ENCODE measurements at regions not wholly inside any gene's neighbourhood (a gene's known extent, or its start where the extent isn't known, plus 50 kb on each side); places are given as distances from the start of the nearest gene placed in this dataset.

DNA sequence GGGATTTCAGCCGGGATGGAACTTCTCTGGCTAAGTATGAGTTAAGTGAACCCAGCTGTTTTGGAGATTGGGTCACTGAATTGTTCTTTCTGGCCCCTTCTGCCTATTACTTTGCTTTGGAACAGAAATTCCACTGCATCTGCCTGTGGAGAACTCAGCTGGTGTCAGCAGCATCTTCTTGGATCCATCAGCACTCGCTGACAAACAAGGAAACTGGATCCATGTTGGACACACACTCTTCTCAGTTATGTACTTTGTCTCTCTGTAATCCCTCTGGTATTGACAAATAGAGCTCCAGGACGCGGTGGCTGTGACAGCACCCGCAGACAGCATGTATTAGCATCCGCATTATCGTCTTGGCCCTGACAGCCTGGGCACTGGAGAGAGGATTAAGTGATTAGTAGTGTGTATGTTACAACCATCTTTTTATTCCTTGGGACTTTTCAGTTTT lies 73.0 kb upstream of the BMPER start:
- 82 to 93% (median 92%) methylated on average over 7 of the region's 7 CpGs for WGBS, 3 donors
- no peak overlapping the region for H3K4me3 ChIP-seq
- no peak overlapping the region for H3K27ac ChIP-seq
- no peaks in the 10 kb centered on the region for H3K36me3 ChIP-seq
- TF ChIP-seq POLR2A (IDR thresholded peaks at IDR 0.05) (no peak), EP300 (IDR thresholded peaks at IDR 0.05) (no peak)
- TF ChIP-seq, protein P1, sequence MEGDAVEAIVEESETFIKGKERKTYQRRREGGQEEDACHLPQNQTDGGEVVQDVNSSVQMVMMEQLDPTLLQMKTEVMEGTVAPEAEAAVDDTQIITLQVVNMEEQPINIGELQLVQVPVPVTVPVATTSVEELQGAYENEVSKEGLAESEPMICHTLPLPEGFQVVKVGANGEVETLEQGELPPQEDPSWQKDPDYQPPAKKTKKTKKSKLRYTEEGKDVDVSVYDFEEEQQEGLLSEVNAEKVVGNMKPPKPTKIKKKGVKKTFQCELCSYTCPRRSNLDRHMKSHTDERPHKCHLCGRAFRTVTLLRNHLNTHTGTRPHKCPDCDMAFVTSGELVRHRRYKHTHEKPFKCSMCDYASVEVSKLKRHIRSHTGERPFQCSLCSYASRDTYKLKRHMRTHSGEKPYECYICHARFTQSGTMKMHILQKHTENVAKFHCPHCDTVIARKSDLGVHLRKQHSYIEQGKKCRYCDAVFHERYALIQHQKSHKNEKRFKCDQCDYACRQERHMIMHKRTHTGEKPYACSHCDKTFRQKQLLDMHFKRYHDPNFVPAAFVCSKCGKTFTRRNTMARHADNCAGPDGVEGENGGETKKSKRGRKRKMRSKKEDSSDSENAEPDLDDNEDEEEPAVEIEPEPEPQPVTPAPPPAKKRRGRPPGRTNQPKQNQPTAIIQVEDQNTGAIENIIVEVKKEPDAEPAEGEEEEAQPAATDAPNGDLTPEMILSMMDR (IDR thresholded peaks at IDR 0.05), result no peak
- no peaks in the 10 kb centered on the region for H3K9me3 ChIP-seq
- no peaks in the 10 kb centered on the region for H3K27me3 ChIP-seq
- DNase-seq, result no peak
- intact Hi-C loops (cut with DNase I), result no loop called here
- H3K4me1 ChIP-seq (ENCODE audit: insufficient read depth), result no peaks in the 10 kb centered on the region

DNA sequence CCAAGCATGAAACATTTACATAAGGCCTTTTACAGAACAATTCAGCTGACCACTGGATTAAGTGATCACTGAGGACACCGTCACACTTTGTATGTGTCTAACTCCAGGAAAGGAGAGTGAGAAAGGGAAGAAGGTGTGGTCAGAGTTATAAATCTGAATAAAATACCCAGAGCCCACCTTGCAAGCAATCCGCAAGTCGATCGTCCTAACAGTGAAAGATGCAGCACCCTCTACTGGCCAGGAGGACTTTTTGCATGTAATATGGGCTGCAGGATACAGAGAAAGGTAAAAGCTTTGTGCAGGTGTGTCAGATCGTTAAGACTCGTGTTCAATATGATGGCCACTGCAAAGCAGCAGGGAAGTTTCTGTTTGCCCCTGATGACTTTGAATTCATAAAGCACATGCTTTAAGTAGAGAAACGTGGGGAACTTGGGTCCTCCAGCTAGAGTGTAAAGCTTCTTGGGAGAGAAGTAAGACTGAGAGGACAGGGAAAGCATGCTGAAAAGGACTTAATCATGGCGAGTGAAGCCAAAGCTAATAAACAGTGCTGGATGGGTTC lies 68.5 kb upstream of the BMPER start:
- Histone ChIP-seq H3K27me3 (no peaks in the 10 kb centered on the region), H3K36me3 (no peaks in the 10 kb centered on the region), H3K4me1 (ENCODE audit: insufficient read depth) (peaks cover 1% of the 10 kb centered on the region), H3K9me3 (no peaks in the 10 kb centered on the region), H3K27ac (no peak overlapping the region), H3K4me3 (no peak overlapping the region)
- intact Hi-C loops (cut with DNase I), result no loop called here
- no peak for TF ChIP-seq EP300 (IDR thresholded peaks at IDR 0.05)
- TF ChIP-seq POLR2A (IDR thresholded peaks at IDR 0.05), result no peak
- TF ChIP-seq, protein P1 (IDR thresholded peaks at IDR 0.05), result no peak
- WGBS, 3 donors, result 88 to 95% (median 93%) methylated on average over 8 of the region's 8 CpGs
- DNase-seq, result no peak

DNA sequence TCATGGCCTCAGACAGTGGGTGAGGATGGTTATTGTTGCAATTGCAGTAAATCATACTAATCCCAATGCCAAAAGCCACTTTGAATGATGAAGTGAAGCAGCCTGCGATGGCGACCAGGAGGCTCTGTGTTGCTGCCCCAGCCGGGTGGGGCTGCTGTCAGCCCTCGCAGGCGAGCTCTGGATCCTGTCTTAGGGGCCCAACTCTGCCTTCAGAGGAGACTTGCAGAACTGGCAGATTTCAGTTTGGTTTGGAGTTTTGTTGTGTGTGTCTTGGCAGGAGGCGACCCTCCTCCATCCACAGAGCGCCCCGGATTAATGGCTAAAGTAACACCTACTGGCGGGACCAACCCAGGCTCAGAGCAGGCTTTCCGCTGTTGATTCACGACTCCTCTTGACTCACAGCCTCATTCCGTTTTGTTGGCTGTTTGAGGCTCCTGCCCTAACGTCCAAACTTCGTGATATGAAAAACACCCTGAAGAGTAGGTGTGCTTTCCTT lies 67.9 kb upstream of the BMPER start:
- Histone ChIP-seq H3K4me1 (ENCODE audit: insufficient read depth) (peaks cover 4% of the 10 kb centered on the region), H3K27me3 (no peaks in the 10 kb centered on the region), H3K27ac (no peak overlapping the region), H3K9me3 (no peaks in the 10 kb centered on the region), H3K36me3 (no peaks in the 10 kb centered on the region), H3K4me3 (no peak overlapping the region)
- DNase-seq, result no peak
- intact Hi-C loops (cut with DNase I), result no loop called here
- WGBS, 3 donors, result 78 to 88% (median 87%) methylated on average over 14 of the region's 14 CpGs
- TF ChIP-seq EP300 (IDR thresholded peaks at IDR 0.05) (no peak), POLR2A (IDR thresholded peaks at IDR 0.05) (no peak)
- TF ChIP-seq, protein P1 (IDR thresholded peaks at IDR 0.05), result no peak

DNA sequence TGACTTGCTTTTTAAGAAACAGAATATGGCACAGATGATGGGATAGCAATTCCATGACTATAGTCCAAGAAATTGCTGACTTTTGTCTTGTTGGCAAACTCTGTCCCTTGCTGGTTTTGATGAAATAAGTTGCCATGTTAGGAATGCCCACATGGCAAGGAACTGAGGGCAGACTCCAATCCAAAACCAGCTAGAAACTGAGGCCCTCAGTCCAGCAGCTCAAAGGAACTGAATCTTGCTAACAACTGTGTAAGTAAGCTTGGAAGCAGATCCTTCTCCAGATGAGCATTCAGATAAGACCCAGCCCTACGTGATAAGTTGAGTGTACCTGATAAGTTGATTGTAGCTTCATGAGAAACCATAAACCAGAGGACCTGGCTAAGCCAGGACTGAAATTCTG lies 64.3 kb upstream of the BMPER start:
- Histone ChIP-seq H3K27me3 (no peaks in the 10 kb centered on the region), H3K36me3 (no peaks in the 10 kb centered on the region), H3K4me3 (no peak overlapping the region), H3K27ac (no peak overlapping the region), H3K4me1 (ENCODE audit: insufficient read depth) (peaks cover 8% of the 10 kb centered on the region), H3K9me3 (no peaks in the 10 kb centered on the region)
- 74 to 93% (median 92%) methylated on average over 1 of the region's 1 CpG for WGBS, 3 donors
- DNase-seq, result no peak
- TF ChIP-seq, protein P1 (IDR thresholded peaks at IDR 0.05), result no peak
- TF ChIP-seq EP300 (IDR thresholded peaks at IDR 0.05), result no peak
- no peak for TF ChIP-seq POLR2A (IDR thresholded peaks at IDR 0.05)
- intact Hi-C loops (cut with DNase I), result no loop called here
